Natural killer cell (primary cell): ENCODE measurements at regions not wholly inside any gene's neighbourhood (a gene's known extent, or its start where the extent isn't known, plus 50 kb on each side); places are given as distances from the start of the nearest gene placed in this dataset.

ENCODE experiments used
- ATAC-seq, 3 donors: fragments of 150-1000 bp in 2 of 3; fragments of 200-7000 bp in 1 of 3; cut with Tn5 transposase; 1 replicate in 1 of 3; 2 replicates in 2 of 3; pipeline ENCODE4 v1.10.0; 2021; ENCODE audit warnings: mild to moderate bottlenecking in 2 of 3, moderate library complexity in 2 of 3
- DNase-seq, 2 donors: peaks; one replicate each; pipeline versions ENCODE4 v3.0.0 to v3.0.0-alpha.2; 2013 to 2021; ENCODE audit warnings: mixed read lengths in 1 of 2
- H3K27ac ChIP-seq: one replicate; pipeline ENCODE4 v1.5.1; 2013; ENCODE audit warnings: mild to moderate bottlenecking, low read length
- H3K27me3 ChIP-seq: one replicate; pipeline ENCODE4 v1.6.1; 2013; ENCODE audit warnings: low read length; ENCODE audit not compliant: control insufficient read depth, insufficient read depth
- H3K36me3 ChIP-seq: one replicate; pipeline ENCODE4 v1.6.1; 2013; ENCODE audit warnings: low read length; ENCODE audit not compliant: control insufficient read depth, insufficient read depth
- H3K4me1 ChIP-seq: one replicate; pipeline ENCODE4 v1.6.1; 2013; ENCODE audit warnings: low read length; ENCODE audit not compliant: control insufficient read depth, insufficient read depth
- H3K4me3 ChIP-seq: one replicate; pipeline ENCODE4 v1.5.1; 2013; ENCODE audit warnings: low read length
- H3K9me3 ChIP-seq: one replicate; pipeline ENCODE4 v1.6.1; 2013; ENCODE audit warnings: low read length; ENCODE audit not compliant: control insufficient read depth, insufficient read depth
- H3K27ac Mint-ChIP-seq, 2 donors: one replicate each; pipeline ENCODE4 v1.8.0; 2022; ENCODE audit warnings: mild to moderate bottlenecking in 2 of 2, mixed read lengths in 2 of 2, moderate library complexity in 1 of 2
- H3K27me3 Mint-ChIP-seq, 2 donors: one replicate each; pipeline ENCODE4 v1.8.0; 2022; ENCODE audit warnings: low read depth in 2 of 2, mixed read lengths in 2 of 2
- H3K36me3 Mint-ChIP-seq: one replicate; pipeline ENCODE4 v1.8.0; 2022; ENCODE audit warnings: mixed read lengths
- H3K4me1 Mint-ChIP-seq, 2 donors: one replicate each; pipeline ENCODE4 v1.8.0; 2022; ENCODE audit warnings: mixed read lengths in 2 of 2
- H3K4me3 Mint-ChIP-seq: one replicate; pipeline ENCODE4 v1.8.0; 2022; ENCODE audit warnings: mild to moderate bottlenecking, moderate library complexity, mixed read lengths
- H3K9me3 Mint-ChIP-seq, 2 donors: one replicate each; pipeline ENCODE4 v1.8.0; 2022; ENCODE audit warnings: mixed read lengths in 2 of 2
- CTCF ChIP-seq: fragments of 200-600 bp; IDR thresholded peaks from one replicate; pipeline ENCODE4 v1.8.0; 2022; ENCODE audit warnings: antibody characterized with exemption
- WGBS: methylation state at CpG from one replicate; pipeline ENCODE4 v1.1.7; 2013; ENCODE audit warnings: missing lambda C conversion rate; ENCODE audit not compliant: insufficient coverage; 5-methylcytosine and 5-hydroxymethylcytosine counted together
- intact Hi-C: fragments of 100-400 bp; cut with micrococcal nuclease; formaldehyde crosslinking; loops from one replicate; pipeline ENCODE4 v1.14.2; 2022

- no peaks in the 10 kb centered on the region for H3K27me3 ChIP-seq
- no peaks in the 10 kb centered on the region for H3K36me3 ChIP-seq
- no peak for TF ChIP-seq CTCF
- Mint-ChIP-seq H3K36me3 (no peaks in the 10 kb centered on the region), H3K27ac (no peak overlapping the region), H3K4me3 (no peak overlapping the region), H3K9me3 (no peaks in the 10 kb centered on the region), H3K4me1 (no peaks in the 10 kb centered on the region), H3K27me3 (peaks cover 5 to 29% of the 10 kb centered on the region in 2 donors)
- ATAC-seq (no peak), DNase-seq (no peak)
- no peaks in the 10 kb centered on the region for H3K9me3 ChIP-seq
- H3K4me3 ChIP-seq, result no peak overlapping the region
- WGBS, result 86% methylated on average over 9 of the region's 13 CpGs
- no peak overlapping the region for H3K27ac ChIP-seq
- intact Hi-C loops, result no loop called here
- H3K4me1 ChIP-seq, result no peaks in the 10 kb centered on the region
Observed at GRCh38 chr2:120840795-120841487, 105.3 kb downstream of the GLI2 start.

GRCh38 chr2:120842456-120843439 lies 107.1 kb downstream of the GLI2 start:
- H3K36me3 ChIP-seq, result no peaks in the 10 kb centered on the region
- H3K27ac ChIP-seq, result no peak overlapping the region
- Mint-ChIP-seq H3K4me1 (no peaks in the 10 kb centered on the region), H3K9me3 (no peaks in the 10 kb centered on the region), H3K27ac (no peak overlapping the region), H3K4me3 (no peak overlapping the region), H3K27me3 (peaks cover 5 to 29% of the 10 kb centered on the region in 2 donors), H3K36me3 (no peaks in the 10 kb centered on the region)
- H3K4me3 ChIP-seq, result no peak overlapping the region
- DNase-seq (no peak), ATAC-seq (no peak)
- H3K9me3 ChIP-seq, result no peaks in the 10 kb centered on the region
- no peaks in the 10 kb centered on the region for H3K4me1 ChIP-seq
- intact Hi-C loops, result no loop called here
- 89% methylated on average over 9 of the region's 12 CpGs for whole genome bisulfite sequencing
- H3K27me3 ChIP-seq, result no peaks in the 10 kb centered on the region
- TF ChIP-seq CTCF, result no peak

DNA sequence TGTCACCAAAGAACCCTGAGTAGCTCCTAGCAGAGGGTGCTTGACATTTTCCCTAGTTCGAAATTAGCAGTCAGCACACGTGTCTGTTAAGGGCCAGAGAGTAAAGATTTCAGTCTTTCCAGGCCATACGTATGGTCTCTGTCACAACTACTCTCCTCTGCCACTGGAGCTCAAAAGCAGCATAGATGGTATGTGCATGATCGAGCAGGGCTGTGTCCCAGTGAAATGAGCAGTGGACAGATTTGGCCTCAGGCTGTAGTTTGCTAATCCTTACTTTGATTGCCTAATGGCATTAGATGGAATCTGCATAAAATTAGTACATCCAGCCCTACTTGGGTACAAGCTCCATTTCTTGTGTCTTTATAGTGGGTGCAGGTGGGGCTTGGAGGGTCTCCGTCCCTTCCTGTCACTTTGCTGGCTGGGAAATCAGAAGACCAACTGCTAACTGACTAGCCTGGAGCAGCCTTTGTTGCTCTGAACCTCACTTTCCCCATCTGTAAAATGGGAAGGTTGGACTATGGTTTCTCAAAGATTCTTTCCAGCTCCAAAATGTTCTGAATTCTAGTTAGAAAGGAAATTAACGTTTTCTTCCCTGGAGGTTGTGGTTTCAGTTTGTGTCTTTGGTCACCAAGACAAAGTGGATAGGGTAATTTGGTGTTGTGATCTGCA lies 108.5 kb downstream of the GLI2 start:
- Mint-ChIP-seq H3K4me1 (no peaks in the 10 kb centered on the region), H3K4me3 (no peak overlapping the region), H3K27ac (no peak overlapping the region), H3K27me3 (peaks cover 5 to 29% of the 10 kb centered on the region in 2 donors), H3K36me3 (no peaks in the 10 kb centered on the region), H3K9me3 (no peaks in the 10 kb centered on the region)
- no peak overlapping the region for H3K4me3 ChIP-seq
- no peaks in the 10 kb centered on the region for H3K36me3 ChIP-seq
- ATAC-seq, result no peak
- intact Hi-C loops, result no loop called here
- WGBS, result 88% methylated on average over 6 of the region's 6 CpGs
- DNase-seq, result no peak
- H3K27ac ChIP-seq, result no peak overlapping the region
- H3K27me3 ChIP-seq, result no peaks in the 10 kb centered on the region
- no peak for TF ChIP-seq CTCF
- H3K9me3 ChIP-seq, result no peaks in the 10 kb centered on the region
- H3K4me1 ChIP-seq, result no peaks in the 10 kb centered on the region
